SU-DHL-6 (cell line): ENCODE measurements at regions not wholly inside any gene's neighbourhood (a gene's known extent, or its start where the extent isn't known, plus 50 kb on each side); places are given as distances from the start of the nearest gene placed in this dataset.

ENCODE experiments used
- EZH2phosphoT487 ChIP-seq: fragments of 200-600 bp; sonication (generic), shearing (Covaris generic); conservative IDR thresholded peaks from 2 replicates; pipeline ENCODE4 v1.6.1; 2018; ENCODE audit warnings: mild to moderate bottlenecking, antibody characterized with exemption, low read length, moderate library complexity, mixed read lengths
- TF ChIP-seq, protein P1 (sequence below): fragments of 200-600 bp; sonication (generic); IDR thresholded peaks from one replicate; pipeline ENCODE4 v1.5.1; 2017; ENCODE audit warnings: antibody characterized with exemption, mild to moderate bottlenecking, low read length, moderate library complexity; ENCODE audit not compliant: insufficient read depth, poor library complexity, severe bottlenecking

- TF ChIP-seq, protein P1, sequence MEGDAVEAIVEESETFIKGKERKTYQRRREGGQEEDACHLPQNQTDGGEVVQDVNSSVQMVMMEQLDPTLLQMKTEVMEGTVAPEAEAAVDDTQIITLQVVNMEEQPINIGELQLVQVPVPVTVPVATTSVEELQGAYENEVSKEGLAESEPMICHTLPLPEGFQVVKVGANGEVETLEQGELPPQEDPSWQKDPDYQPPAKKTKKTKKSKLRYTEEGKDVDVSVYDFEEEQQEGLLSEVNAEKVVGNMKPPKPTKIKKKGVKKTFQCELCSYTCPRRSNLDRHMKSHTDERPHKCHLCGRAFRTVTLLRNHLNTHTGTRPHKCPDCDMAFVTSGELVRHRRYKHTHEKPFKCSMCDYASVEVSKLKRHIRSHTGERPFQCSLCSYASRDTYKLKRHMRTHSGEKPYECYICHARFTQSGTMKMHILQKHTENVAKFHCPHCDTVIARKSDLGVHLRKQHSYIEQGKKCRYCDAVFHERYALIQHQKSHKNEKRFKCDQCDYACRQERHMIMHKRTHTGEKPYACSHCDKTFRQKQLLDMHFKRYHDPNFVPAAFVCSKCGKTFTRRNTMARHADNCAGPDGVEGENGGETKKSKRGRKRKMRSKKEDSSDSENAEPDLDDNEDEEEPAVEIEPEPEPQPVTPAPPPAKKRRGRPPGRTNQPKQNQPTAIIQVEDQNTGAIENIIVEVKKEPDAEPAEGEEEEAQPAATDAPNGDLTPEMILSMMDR, result no peak
- no peak for TF ChIP-seq EZH2phosphoT487
Measured at GRCh38 chr10:123561141-123561440, 105.1 kb upstream of the GPR26 start.
